ENCODE measurements at regions not wholly inside any gene's neighbourhood (a gene's known extent, or its start where the extent isn't known, plus 50 kb on each side); places are given as distances from the start of the nearest gene placed in this dataset.

DNA sequence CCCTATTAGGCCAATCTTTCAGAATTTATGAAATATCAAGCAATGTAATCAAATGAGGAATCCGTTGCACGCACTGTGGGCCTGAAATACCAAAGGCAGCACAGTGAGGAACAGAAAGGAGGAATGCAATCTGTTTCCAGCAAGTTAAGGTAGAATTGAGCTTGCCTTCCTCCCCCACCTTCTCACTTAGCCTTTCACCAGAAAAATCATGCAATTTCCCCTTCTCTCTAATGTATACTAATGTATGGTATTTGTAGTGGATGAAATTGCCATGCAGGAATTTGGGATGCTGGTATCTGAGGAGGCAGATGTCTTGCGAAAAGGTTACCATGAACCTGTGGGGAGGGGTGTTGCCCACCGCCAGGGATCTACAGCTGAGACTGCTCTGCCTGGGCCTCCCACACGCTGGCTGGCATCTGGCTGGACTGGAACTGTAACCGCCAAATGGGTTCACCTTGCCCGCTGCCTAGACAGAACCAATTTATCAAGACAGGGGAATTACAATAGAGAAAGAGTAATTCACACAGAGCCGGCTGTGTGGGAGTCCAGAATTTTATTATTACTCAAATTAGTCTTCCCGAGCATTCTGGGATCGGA is 222.4 kb upstream of the MYLIP start:
- TF ChIP-seq EZH2 (IDR thresholded peaks at IDR 0.05; ENCODE audit: insufficient read depth, poor library complexity, severe bottlenecking) = no peak
- no peak for TF ChIP-seq EZH2phosphoT487 (IDR thresholded peaks at IDR 0.05; ENCODE audit: insufficient read depth, low read depth)

Data from GM23248 (cell line).